ENCODE measurements at regions not wholly inside any gene's neighbourhood (a gene's known extent, or its start where the extent isn't known, plus 50 kb on each side); places are given as distances from the start of the nearest gene placed in this dataset.

DNA sequence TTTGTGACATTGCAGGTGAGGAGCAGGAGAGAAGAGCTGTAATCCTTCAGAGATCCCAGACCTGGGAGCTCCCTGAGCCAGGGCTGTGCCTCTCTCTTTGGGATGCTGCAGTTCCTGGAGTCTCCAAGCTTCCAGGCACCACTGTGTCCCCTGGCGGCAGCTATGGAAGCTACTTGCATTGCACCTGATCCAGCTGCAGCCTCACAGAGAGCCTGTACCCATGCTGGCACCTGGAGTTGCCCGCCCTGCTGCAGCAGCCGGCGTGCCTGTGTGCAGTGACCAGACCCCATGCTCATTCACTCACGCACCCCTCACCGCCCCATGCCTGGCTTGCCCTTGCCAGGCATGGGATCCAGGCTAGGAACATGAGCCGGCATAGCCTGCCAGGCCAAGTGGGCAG, 51.8 kb upstream of the MED9 start:
- TF ChIP-seq, protein P1, sequence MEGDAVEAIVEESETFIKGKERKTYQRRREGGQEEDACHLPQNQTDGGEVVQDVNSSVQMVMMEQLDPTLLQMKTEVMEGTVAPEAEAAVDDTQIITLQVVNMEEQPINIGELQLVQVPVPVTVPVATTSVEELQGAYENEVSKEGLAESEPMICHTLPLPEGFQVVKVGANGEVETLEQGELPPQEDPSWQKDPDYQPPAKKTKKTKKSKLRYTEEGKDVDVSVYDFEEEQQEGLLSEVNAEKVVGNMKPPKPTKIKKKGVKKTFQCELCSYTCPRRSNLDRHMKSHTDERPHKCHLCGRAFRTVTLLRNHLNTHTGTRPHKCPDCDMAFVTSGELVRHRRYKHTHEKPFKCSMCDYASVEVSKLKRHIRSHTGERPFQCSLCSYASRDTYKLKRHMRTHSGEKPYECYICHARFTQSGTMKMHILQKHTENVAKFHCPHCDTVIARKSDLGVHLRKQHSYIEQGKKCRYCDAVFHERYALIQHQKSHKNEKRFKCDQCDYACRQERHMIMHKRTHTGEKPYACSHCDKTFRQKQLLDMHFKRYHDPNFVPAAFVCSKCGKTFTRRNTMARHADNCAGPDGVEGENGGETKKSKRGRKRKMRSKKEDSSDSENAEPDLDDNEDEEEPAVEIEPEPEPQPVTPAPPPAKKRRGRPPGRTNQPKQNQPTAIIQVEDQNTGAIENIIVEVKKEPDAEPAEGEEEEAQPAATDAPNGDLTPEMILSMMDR (conservative IDR thresholded peaks at IDR 0.05 in 1 of 2, IDR thresholded peaks at IDR 0.05 in 1 of 2; ENCODE audit: low read depth in 1 of 2, low read length in 2 of 2), result no peak
- TF ChIP-seq EZH2 (IDR thresholded peaks at IDR 0.05; ENCODE audit: low read length, missing control alignments), result no peak

Measured in fibroblast of lung (primary cell).